Body of pancreas (tissue), 4 donors: ENCODE measurements at regions not wholly inside any gene's neighbourhood (a gene's known extent, or its start where the extent isn't known, plus 50 kb on each side); places are given as distances from the start of the nearest gene placed in this dataset.

ENCODE experiments used
- POLR2A ChIP-seq, 3 donors: fragments of 450-650 bp; IDR thresholded peaks; one replicate each; pipeline ENCODE4 v1.6.1; 2016; ENCODE audit warnings: antibody characterized with exemption in 3 of 3, mild to moderate bottlenecking in 2 of 3
- TF ChIP-seq, protein P1 (sequence below), 7 experiments: fragments of 450-650 bp in 4 of 7; fragments of 200-600 bp in 3 of 7; sonication (generic) in 3 of 7; IDR thresholded peaks; one replicate each; pipeline ENCODE4 v1.5.1; 2016 to 2019; ENCODE audit warnings: antibody characterized with exemption in 7 of 7

GRCh38 chr10:3714967-3715366 is 70.0 kb downstream of the KLF6 start:
- TF ChIP-seq, protein P1, sequence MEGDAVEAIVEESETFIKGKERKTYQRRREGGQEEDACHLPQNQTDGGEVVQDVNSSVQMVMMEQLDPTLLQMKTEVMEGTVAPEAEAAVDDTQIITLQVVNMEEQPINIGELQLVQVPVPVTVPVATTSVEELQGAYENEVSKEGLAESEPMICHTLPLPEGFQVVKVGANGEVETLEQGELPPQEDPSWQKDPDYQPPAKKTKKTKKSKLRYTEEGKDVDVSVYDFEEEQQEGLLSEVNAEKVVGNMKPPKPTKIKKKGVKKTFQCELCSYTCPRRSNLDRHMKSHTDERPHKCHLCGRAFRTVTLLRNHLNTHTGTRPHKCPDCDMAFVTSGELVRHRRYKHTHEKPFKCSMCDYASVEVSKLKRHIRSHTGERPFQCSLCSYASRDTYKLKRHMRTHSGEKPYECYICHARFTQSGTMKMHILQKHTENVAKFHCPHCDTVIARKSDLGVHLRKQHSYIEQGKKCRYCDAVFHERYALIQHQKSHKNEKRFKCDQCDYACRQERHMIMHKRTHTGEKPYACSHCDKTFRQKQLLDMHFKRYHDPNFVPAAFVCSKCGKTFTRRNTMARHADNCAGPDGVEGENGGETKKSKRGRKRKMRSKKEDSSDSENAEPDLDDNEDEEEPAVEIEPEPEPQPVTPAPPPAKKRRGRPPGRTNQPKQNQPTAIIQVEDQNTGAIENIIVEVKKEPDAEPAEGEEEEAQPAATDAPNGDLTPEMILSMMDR (IDR thresholded peaks at IDR 0.05): no peak
- TF ChIP-seq POLR2A (IDR thresholded peaks at IDR 0.05): no peak
